IMR-90 (cell line): ENCODE measurements at regions not wholly inside any gene's neighbourhood (a gene's known extent, or its start where the extent isn't known, plus 50 kb on each side); places are given as distances from the start of the nearest gene placed in this dataset.

Experiments used
- ATAC-seq: fragments of 200-7000 bp; cut with Tn5 transposase; 2 replicates; pipeline ENCODE4 v1.9.1; 2020; ENCODE audit warnings: low read depth, mild to moderate bottlenecking, moderate library complexity
- BruUV-seq: library from RNA; stranded (reverse); fragments of 400-500 nt; replicated peaks from 2 replicates; lab custom pipeline; 2021; lab: Mats Ljungman, UMichigan
- CTCF ChIA-PET: fragments of 300-600 bp; formaldehyde crosslinking; extraction: SDS; loops from one replicate; lab custom pipeline; 2021; ENCODE audit warnings: antibody characterized with exemption; lab: Yijun Ruan, JAX
- POLR2A ChIA-PET: fragments of 300-600 bp; sonication (Branson Sonifier 250); formaldehyde crosslinking; loops from one replicate; lab custom pipeline; 2022; ENCODE audit warnings: antibody characterized with exemption; ENCODE audit not compliant: unreplicated experiment; lab: Charles Lee
- DNase-seq: peaks from one replicate; pipeline ENCODE4 v3.0.0; 2013
- H2AFZ ChIP-seq: replicated peaks from 2 replicates; pipeline ENCODE3; 2013; ENCODE audit warnings: low read length, mild to moderate bottlenecking; ENCODE audit not compliant: poor library complexity
- H2AK5ac ChIP-seq: 2 replicates; pipeline ENCODE4 v1.6.1; 2013; ENCODE audit warnings: low read depth, low read length, inconsistent platforms
- H2AK9ac ChIP-seq: replicated peaks from 2 replicates; pipeline ENCODE3; 2013; ENCODE audit warnings: mild to moderate bottlenecking, low read depth, low read length, moderate library complexity; ENCODE audit not compliant: poor library complexity
- H2BK120ac ChIP-seq: 2 replicates; pipeline ENCODE4 v1.6.1; 2013; ENCODE audit warnings: low read depth, low read length, inconsistent platforms
- H2BK15ac ChIP-seq: 3 replicates; pipeline ENCODE4 v1.6.1; 2013; ENCODE audit warnings: low read depth, low read length, inconsistent platforms
- H2BK20ac ChIP-seq: 2 replicates; pipeline ENCODE4 v1.6.1; 2013; ENCODE audit warnings: low read depth, mild to moderate bottlenecking, inconsistent platforms, low read length, moderate library complexity
- H2BK5ac ChIP-seq: 2 replicates; pipeline ENCODE4 v1.6.1; 2013; ENCODE audit warnings: mild to moderate bottlenecking, low read depth, low read length, inconsistent platforms; ENCODE audit not compliant: poor library complexity, severe bottlenecking
- H3K14ac ChIP-seq: replicated peaks from 2 replicates; pipeline ENCODE4 v1.6.1; 2013; ENCODE audit warnings: low read depth, low read length, inconsistent platforms
- H3K18ac ChIP-seq: 2 replicates; pipeline ENCODE4 v1.6.1; 2013; ENCODE audit warnings: low read depth, low read length, control low read depth
- H3K23ac ChIP-seq: 2 replicates; pipeline ENCODE4 v1.6.1; 2013; ENCODE audit warnings: low read depth, low read length, inconsistent platforms
- H3K27ac ChIP-seq: 2 replicates; pipeline ENCODE4 v1.5.1; 2013; ENCODE audit warnings: mild to moderate bottlenecking, control low read depth, low read length; ENCODE audit not compliant: insufficient read depth
- H3K27me3 ChIP-seq: 2 replicates; pipeline ENCODE4 v1.6.1; 2013; ENCODE audit warnings: low read length; ENCODE audit not compliant: control insufficient read depth, insufficient read depth
- H3K36me3 ChIP-seq: 2 replicates; pipeline ENCODE4 v1.6.1; 2013; ENCODE audit warnings: low read length, mixed read lengths; ENCODE audit not compliant: control insufficient read depth, insufficient read depth
- H3K4ac ChIP-seq: 2 replicates; pipeline ENCODE4 v1.6.1; 2013; ENCODE audit warnings: low read depth, low read length, inconsistent platforms
- H3K4me1 ChIP-seq: 2 replicates; pipeline ENCODE4 v1.6.1; 2013; ENCODE audit warnings: low read length, mixed read lengths; ENCODE audit not compliant: control insufficient read depth, insufficient read depth
- H3K4me2 ChIP-seq: 2 replicates; pipeline ENCODE4 v1.6.1; 2013; ENCODE audit warnings: low read depth, mild to moderate bottlenecking, control low read depth, low read length, moderate library complexity
- H3K4me3 ChIP-seq: 2 replicates; pipeline ENCODE4 v1.5.1; 2013; ENCODE audit warnings: low read depth, mild to moderate bottlenecking, control low read depth, low read length, moderate library complexity; ENCODE audit not compliant: insufficient read depth
- H3K56ac ChIP-seq: 2 replicates; pipeline ENCODE4 v1.6.1; 2013; ENCODE audit warnings: low read length, inconsistent platforms; ENCODE audit not compliant: insufficient read depth; ENCODE audit errors: extremely low read depth
- H3K79me1 ChIP-seq, 2 experiments: 2 replicates each; pipeline ENCODE4 v1.6.1; 2013; ENCODE audit warnings: low read length in 2 of 2, inconsistent platforms in 1 of 2, low read depth in 1 of 2
- H3K9ac ChIP-seq: 2 replicates; pipeline ENCODE4 v1.6.1; 2013; ENCODE audit warnings: low read depth, low read length, control low read depth
- H3K9me1 ChIP-seq: 2 replicates; pipeline ENCODE4 v1.6.1; 2013; ENCODE audit warnings: low read length, inconsistent platforms; ENCODE audit not compliant: insufficient read depth
- H3K9me3 ChIP-seq: 2 replicates; pipeline ENCODE4 v1.6.1; 2013; ENCODE audit warnings: low read length; ENCODE audit not compliant: control insufficient read depth, insufficient read depth
- H4K20me1 ChIP-seq: 2 replicates; pipeline ENCODE4 v1.6.1; 2013; ENCODE audit warnings: low read length, inconsistent platforms; ENCODE audit not compliant: insufficient read depth
- H4K5ac ChIP-seq: 2 replicates; pipeline ENCODE4 v1.6.1; 2013; ENCODE audit warnings: mild to moderate bottlenecking, low read depth, low read length, control low read depth
- H4K8ac ChIP-seq, 2 experiments: 2 replicates each; pipeline ENCODE4 v1.6.1; 2013; ENCODE audit warnings: low read depth in 2 of 2, low read length in 2 of 2, control low read depth in 1 of 2, inconsistent platforms in 1 of 2
- H4K91ac ChIP-seq: 2 replicates; pipeline ENCODE4 v1.6.1; 2013; ENCODE audit warnings: low read depth, low read length, inconsistent platforms; ENCODE audit not compliant: insufficient read depth
- BHLHE40 ChIP-seq: fragments of 150-350 bp; IDR thresholded peaks from 2 replicates; pipeline ENCODE4 v1.6.1; 2016; ENCODE audit warnings: mild to moderate bottlenecking, low read depth, low read length
- CEBPB ChIP-seq: IDR thresholded peaks from 2 replicates; pipeline ENCODE4 v1.6.1; 2012; ENCODE audit warnings: low read depth, low read length, improper control_type of control experiment
- CTCF ChIP-seq: conservative IDR thresholded peaks from 2 replicates; pipeline ENCODE4 v1.5.1; 2012; ENCODE audit warnings: mild to moderate bottlenecking, low read depth, low read length, improper control_type of control experiment
- MAFK ChIP-seq: IDR thresholded peaks from 2 replicates; pipeline ENCODE4 v1.6.1; 2012; ENCODE audit warnings: low read depth, low read length, improper control_type of control experiment
- MAZ ChIP-seq: IDR thresholded peaks from 2 replicates; pipeline ENCODE4 v1.6.1; 2012; ENCODE audit warnings: low read depth, mild to moderate bottlenecking, low read length, improper control_type of control experiment, moderate library complexity, borderline replicate concordance
- MXI1 ChIP-seq: IDR thresholded peaks from 2 replicates; pipeline ENCODE4 v1.6.1; 2012; ENCODE audit warnings: low read depth, mild to moderate bottlenecking, low read length, moderate library complexity, borderline replicate concordance
- POLR2A ChIP-seq: IDR thresholded peaks from 2 replicates; pipeline ENCODE4 v1.6.1; 2012; ENCODE audit warnings: mild to moderate bottlenecking, low read depth, low read length
- RAD21 ChIP-seq: IDR thresholded peaks from 2 replicates; pipeline ENCODE4 v1.6.1; 2012; ENCODE audit warnings: low read length, improper control_type of control experiment
- RCOR1 ChIP-seq: IDR thresholded peaks from 2 replicates; pipeline ENCODE4 v1.6.1; 2012; ENCODE audit warnings: mild to moderate bottlenecking, low read length, improper control_type of control experiment; ENCODE audit not compliant: insufficient replicate concordance
- RFX5 ChIP-seq: IDR thresholded peaks from 2 replicates; pipeline ENCODE4 v1.8.0; 2012; ENCODE audit warnings: low read depth, mild to moderate bottlenecking, low read length, moderate library complexity
- SMC3 ChIP-seq: fragments of 150-350 bp; IDR thresholded peaks from 2 replicates; pipeline ENCODE4 v1.6.1; 2016; ENCODE audit warnings: low read depth, mild to moderate bottlenecking, antibody characterized with exemption, low read length, moderate library complexity
- USF2 ChIP-seq: fragments of 150-350 bp; IDR thresholded peaks from 2 replicates; pipeline ENCODE4 v1.6.1; 2017; ENCODE audit warnings: mild to moderate bottlenecking, antibody characterized with exemption, low read length, low read depth
- WGBS, 2 experiments: methylation state at CpG; one replicate each; pipeline versions ENCODE4 v1.1.5 to v1.1.7; 2013; ENCODE audit warnings: missing lambda C conversion rate in 2 of 2; ENCODE audit not compliant: insufficient read length in 1 of 2; ENCODE audit errors: extremely low coverage in 2 of 2; 5-methylcytosine and 5-hydroxymethylcytosine counted together
- dilution Hi-C: fragments of 300-500 bp; cut with HindIII; formaldehyde crosslinking; loops from one replicate; pipeline ENCODE4 v1.14.3; 2018; ENCODE audit warnings: low sequenced_read_pairs; ENCODE audit not compliant: unreplicated experiment
- in situ Hi-C: fragments of 300-500 bp; cut with MboI; formaldehyde crosslinking; loops from 3 replicates; pipeline ENCODE4 v1.14.3; 2019; ENCODE audit warnings: low sequenced_read_pairs, inconsistent platforms, mixed read lengths
- intact Hi-C: fragments of 100-400 bp; cut with micrococcal nuclease; formaldehyde crosslinking; loops from 2 replicates; pipeline ENCODE4 v1.10.0; 2022
- TF ChIP-seq, protein P1 (sequence below): fragments of 150-350 bp; IDR thresholded peaks from 2 replicates; pipeline ENCODE4 v1.6.1; 2016; ENCODE audit warnings: low read depth, mild to moderate bottlenecking, low read length, moderate library complexity, borderline replicate concordance

GRCh38 chr15:95059346-95059905, 828.1 kb downstream of the MCTP2 start:
- Histone ChIP-seq H3K9me1 (no peaks in the 10 kb centered on the region), H3K27me3 (no peaks in the 10 kb centered on the region), H3K9me3 (0 out of 2 replicates have a peak, but pooled peaks cover 6% of the 10 kb centered on the region), H3K18ac (no peak overlapping the region), H3K56ac (no peak overlapping the region), H3K4me2 (no peak overlapping the region), H2BK120ac (no peak overlapping the region), H4K8ac (no peak overlapping the region), H4K91ac (no peak overlapping the region), H4K20me1 (no peaks in the 10 kb centered on the region), H3K36me3 (no peaks in the 10 kb centered on the region), H2AK9ac (no peak overlapping the region), H3K14ac (no peak overlapping the region), H3K23ac (no peak overlapping the region), H3K27ac (no peak overlapping the region), H3K4me3 (no peak overlapping the region), H3K79me1 (no peaks in the 10 kb centered on the region), H3K4ac (no peak overlapping the region), H3K4me1 (no peaks in the 10 kb centered on the region), H2AK5ac (no peak overlapping the region), H2BK20ac (no peak overlapping the region), H4K5ac (no peak overlapping the region), H2BK5ac (no peak overlapping the region), H2BK15ac (no peak overlapping the region), H3K9ac (no peak overlapping the region), H2AFZ (no peak overlapping the region)
- DNase-seq (no peak), ATAC-seq (no peak)
- dilution Hi-C loops = no loop called here
- in situ Hi-C loops = no loop called here
- ChIA-PET CTCF (no interaction called here), POLR2A (no interaction called here)
- TF ChIP-seq RFX5 (no peak), BHLHE40 (no peak), MAZ (no peak), MXI1 (no peak), RCOR1 (no peak), POLR2A (no peak), CEBPB (no peak), CTCF (no peak), SMC3 (no peak), MAFK (no peak), USF2 (no peak), RAD21 (no peak)
- TF ChIP-seq, protein P1, sequence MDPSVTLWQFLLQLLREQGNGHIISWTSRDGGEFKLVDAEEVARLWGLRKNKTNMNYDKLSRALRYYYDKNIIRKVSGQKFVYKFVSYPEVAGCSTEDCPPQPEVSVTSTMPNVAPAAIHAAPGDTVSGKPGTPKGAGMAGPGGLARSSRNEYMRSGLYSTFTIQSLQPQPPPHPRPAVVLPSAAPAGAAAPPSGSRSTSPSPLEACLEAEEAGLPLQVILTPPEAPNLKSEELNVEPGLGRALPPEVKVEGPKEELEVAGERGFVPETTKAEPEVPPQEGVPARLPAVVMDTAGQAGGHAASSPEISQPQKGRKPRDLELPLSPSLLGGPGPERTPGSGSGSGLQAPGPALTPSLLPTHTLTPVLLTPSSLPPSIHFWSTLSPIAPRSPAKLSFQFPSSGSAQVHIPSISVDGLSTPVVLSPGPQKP = no peak
- WGBS, 2 experiments = no CpG with 5 or more reads among the region's 4 CpGs
- no TSS peak for BruUV-seq
- intact Hi-C loops = no loop called here
